HEK293T (cell line): ENCODE measurements at regions not wholly inside any gene's neighbourhood (a gene's known extent, or its start where the extent isn't known, plus 50 kb on each side); places are given as distances from the start of the nearest gene placed in this dataset.

Experiments
- CTBP1 ChIP-seq: fragments of 450-650 bp; IDR thresholded peaks from 2 replicates; pipeline ENCODE4 v1.6.1; 2016; ENCODE audit warnings: borderline replicate concordance
- ELF4 ChIP-seq: fragments of 450-650 bp; IDR thresholded peaks from 2 replicates; pipeline ENCODE4 v1.6.1; 2017; ENCODE audit warnings: antibody characterized with exemption
- FOXA1 ChIP-seq: fragments of 450-650 bp; IDR thresholded peaks from 2 replicates; pipeline ENCODE4 v1.6.1; 2016; ENCODE audit warnings: mild to moderate bottlenecking
- FOXK2 ChIP-seq: fragments of 450-650 bp; IDR thresholded peaks from 2 replicates; pipeline ENCODE4 v1.6.1; 2016; ENCODE audit warnings: mild to moderate bottlenecking
- SUZ12 ChIP-seq: fragments of 450-650 bp; IDR thresholded peaks from 2 replicates; pipeline ENCODE4 v1.6.1; 2016; ENCODE audit warnings: mild to moderate bottlenecking
- ZNF384 ChIP-seq: fragments of 450-650 bp; IDR thresholded peaks from 2 replicates; pipeline ENCODE4 v1.6.1; 2016

GRCh38 chr18:47603158-47603557 is 327.3 kb downstream of the SMAD2 start:
- TF ChIP-seq ELF4, result no peak
- no peak for TF ChIP-seq CTBP1
- TF ChIP-seq FOXA1, result no peak
- no peak for TF ChIP-seq ZNF384
- no peak for TF ChIP-seq FOXK2
- no peak for TF ChIP-seq SUZ12
